Osteoblast (primary cell): ENCODE measurements at regions not wholly inside any gene's neighbourhood (a gene's known extent, or its start where the extent isn't known, plus 50 kb on each side); places are given as distances from the start of the nearest gene placed in this dataset.

Source experiments
- DNase-seq: peaks from one replicate; pipeline ENCODE4 v3.0.0; 2011; ENCODE audit warnings: low spot score, mixed read lengths; ENCODE audit not compliant: insufficient read length; ENCODE audit errors: missing footprints
- H2AFZ ChIP-seq: 2 replicates; pipeline ENCODE4 v1.6.0; 2011; ENCODE audit warnings: mild to moderate bottlenecking, low read length
- H3K27ac ChIP-seq: 2 replicates; pipeline ENCODE4 v1.5.1; 2011; ENCODE audit warnings: mild to moderate bottlenecking, low read depth, low read length, moderate library complexity
- H3K27me3 ChIP-seq: 2 replicates; pipeline ENCODE4 v1.6.0; 2012; ENCODE audit warnings: mild to moderate bottlenecking, control low read depth, inconsistent platforms, low read length, moderate library complexity; ENCODE audit not compliant: insufficient read depth
- H3K36me3 ChIP-seq: 2 replicates; pipeline ENCODE4 v1.5.1; 2011; ENCODE audit warnings: mild to moderate bottlenecking, low read length, control low read depth, moderate library complexity; ENCODE audit not compliant: insufficient read depth
- H3K4me1 ChIP-seq: 2 replicates; pipeline ENCODE4 v1.5.1; 2011; ENCODE audit warnings: mild to moderate bottlenecking, low read length, control low read depth, moderate library complexity; ENCODE audit not compliant: insufficient read depth
- H3K4me2 ChIP-seq: 2 replicates; pipeline ENCODE4 v1.6.0; 2011; ENCODE audit warnings: mild to moderate bottlenecking, low read length; ENCODE audit not compliant: insufficient read depth
- H3K4me3 ChIP-seq: fragments of 200-600 bp; sonication (generic); 3 replicates; pipeline ENCODE4 v1.5.1; 2012; ENCODE audit warnings: mild to moderate bottlenecking, low read length, inconsistent platforms; ENCODE audit not compliant: insufficient read depth
- H3K79me2 ChIP-seq: 2 replicates; pipeline ENCODE4 v1.6.0; 2012; ENCODE audit warnings: mild to moderate bottlenecking, low read length, control low read depth, inconsistent platforms; ENCODE audit not compliant: insufficient read depth
- H3K9me3 ChIP-seq: 2 replicates; pipeline ENCODE4 v1.5.1; 2011; ENCODE audit warnings: low read depth, low read length, control low read depth
- H4K20me1 ChIP-seq: 2 replicates; pipeline ENCODE4 v1.6.0; 2012; ENCODE audit warnings: mild to moderate bottlenecking, low read length, control low read depth; ENCODE audit not compliant: insufficient read depth
- TF ChIP-seq, protein P1 (sequence below): IDR thresholded peaks from 2 replicates; pipeline ENCODE4 v1.5.1; 2011; ENCODE audit warnings: mild to moderate bottlenecking, low read depth, low read length, moderate library complexity; ENCODE audit errors: extremely low read depth

DNA sequence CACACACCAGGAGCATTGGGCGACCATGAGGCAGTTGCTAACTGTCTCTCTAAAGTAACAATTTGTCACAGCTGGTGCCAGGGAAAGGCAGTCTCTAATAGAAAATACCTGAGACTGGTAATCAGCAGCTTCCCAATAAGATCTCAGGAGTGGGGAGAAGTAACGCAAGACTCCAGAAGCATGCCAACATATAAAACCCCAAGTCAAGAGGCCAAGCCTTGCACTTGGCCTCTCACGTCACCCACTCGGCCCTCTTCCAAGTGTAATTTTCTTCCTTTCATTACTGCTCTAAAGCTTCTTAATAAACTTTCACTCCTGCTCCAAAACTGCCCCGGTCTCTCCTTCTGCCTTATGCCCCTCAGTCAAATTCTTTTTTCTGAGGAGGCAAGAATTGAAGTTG, 455.6 kb upstream of the ACVR2A start:
- Histone ChIP-seq H3K4me1 (no peaks in the 10 kb centered on the region), H4K20me1 (no peaks in the 10 kb centered on the region), H3K79me2 (no peaks in the 10 kb centered on the region), H3K27me3 (no peaks in the 10 kb centered on the region), H3K27ac (no peak overlapping the region), H3K4me2 (no peak overlapping the region), H3K9me3 (no peaks in the 10 kb centered on the region), H3K4me3 (no peak overlapping the region), H3K36me3 (no peaks in the 10 kb centered on the region), H2AFZ (no peak overlapping the region)
- DNase-seq = no peak
- TF ChIP-seq, protein P1, sequence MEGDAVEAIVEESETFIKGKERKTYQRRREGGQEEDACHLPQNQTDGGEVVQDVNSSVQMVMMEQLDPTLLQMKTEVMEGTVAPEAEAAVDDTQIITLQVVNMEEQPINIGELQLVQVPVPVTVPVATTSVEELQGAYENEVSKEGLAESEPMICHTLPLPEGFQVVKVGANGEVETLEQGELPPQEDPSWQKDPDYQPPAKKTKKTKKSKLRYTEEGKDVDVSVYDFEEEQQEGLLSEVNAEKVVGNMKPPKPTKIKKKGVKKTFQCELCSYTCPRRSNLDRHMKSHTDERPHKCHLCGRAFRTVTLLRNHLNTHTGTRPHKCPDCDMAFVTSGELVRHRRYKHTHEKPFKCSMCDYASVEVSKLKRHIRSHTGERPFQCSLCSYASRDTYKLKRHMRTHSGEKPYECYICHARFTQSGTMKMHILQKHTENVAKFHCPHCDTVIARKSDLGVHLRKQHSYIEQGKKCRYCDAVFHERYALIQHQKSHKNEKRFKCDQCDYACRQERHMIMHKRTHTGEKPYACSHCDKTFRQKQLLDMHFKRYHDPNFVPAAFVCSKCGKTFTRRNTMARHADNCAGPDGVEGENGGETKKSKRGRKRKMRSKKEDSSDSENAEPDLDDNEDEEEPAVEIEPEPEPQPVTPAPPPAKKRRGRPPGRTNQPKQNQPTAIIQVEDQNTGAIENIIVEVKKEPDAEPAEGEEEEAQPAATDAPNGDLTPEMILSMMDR = no peak

- no peaks in the 10 kb centered on the region for H3K27me3 ChIP-seq
- no peak overlapping the region for H2AFZ ChIP-seq
- no peaks in the 10 kb centered on the region for H3K4me1 ChIP-seq
- H3K27ac ChIP-seq = no peak overlapping the region
- DNase-seq = no peak
- no peak overlapping the region for H3K4me3 ChIP-seq
- H3K9me3 ChIP-seq = no peaks in the 10 kb centered on the region
- TF ChIP-seq, protein P1 = no peak
- no peak overlapping the region for H3K4me2 ChIP-seq
- no peaks in the 10 kb centered on the region for H3K79me2 ChIP-seq
- H4K20me1 ChIP-seq = no peaks in the 10 kb centered on the region
- no peaks in the 10 kb centered on the region for H3K36me3 ChIP-seq
These were observed 456.6 kb upstream of the ACVR2A start for GRCh38 chr2:147388217-147388616.

GRCh38 chr2:147386284-147386683, 458.5 kb upstream of the ACVR2A start:
- Histone ChIP-seq H3K27me3 (no peaks in the 10 kb centered on the region), H3K4me2 (no peak overlapping the region), H4K20me1 (no peaks in the 10 kb centered on the region), H3K4me1 (no peaks in the 10 kb centered on the region), H3K4me3 (no peak overlapping the region), H3K27ac (no peak overlapping the region), H3K79me2 (no peaks in the 10 kb centered on the region), H3K36me3 (no peaks in the 10 kb centered on the region), H2AFZ (no peak overlapping the region), H3K9me3 (no peaks in the 10 kb centered on the region)
- TF ChIP-seq, protein P1 = no peak
- DNase-seq = no peak

DNA sequence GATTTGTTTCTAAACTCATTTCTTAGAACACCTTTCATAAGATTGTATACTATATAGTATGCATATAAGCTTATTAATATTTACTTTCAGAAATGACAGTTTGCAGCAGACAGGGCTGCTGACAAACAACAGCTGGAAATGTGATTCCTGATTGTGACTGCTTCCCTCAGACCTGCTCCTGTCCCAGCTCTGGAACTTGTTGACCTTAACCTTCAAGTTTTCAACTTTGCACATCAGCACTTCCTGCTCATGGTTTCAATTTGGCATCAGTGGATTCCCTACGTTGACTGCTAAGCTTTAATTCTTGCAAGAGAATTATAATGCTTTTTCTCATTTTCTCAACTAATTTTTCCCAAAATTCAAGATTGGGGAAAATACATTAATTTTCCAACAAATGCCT, 459.2 kb upstream of the ACVR2A start:
- TF ChIP-seq, protein P1 = no peak
- H4K20me1 ChIP-seq = no peaks in the 10 kb centered on the region
- H3K4me2 ChIP-seq = no peak overlapping the region
- H3K79me2 ChIP-seq = no peaks in the 10 kb centered on the region
- H3K27me3 ChIP-seq = no peaks in the 10 kb centered on the region
- no peak overlapping the region for H2AFZ ChIP-seq
- no peak for DNase-seq
- no peak overlapping the region for H3K4me3 ChIP-seq
- H3K36me3 ChIP-seq = no peaks in the 10 kb centered on the region
- H3K4me1 ChIP-seq = no peaks in the 10 kb centered on the region
- H3K27ac ChIP-seq = no peak overlapping the region
- H3K9me3 ChIP-seq = no peaks in the 10 kb centered on the region
